ENCODE measurements at regions not wholly inside any gene's neighbourhood (a gene's known extent, or its start where the extent isn't known, plus 50 kb on each side); places are given as distances from the start of the nearest gene placed in this dataset.

DNA sequence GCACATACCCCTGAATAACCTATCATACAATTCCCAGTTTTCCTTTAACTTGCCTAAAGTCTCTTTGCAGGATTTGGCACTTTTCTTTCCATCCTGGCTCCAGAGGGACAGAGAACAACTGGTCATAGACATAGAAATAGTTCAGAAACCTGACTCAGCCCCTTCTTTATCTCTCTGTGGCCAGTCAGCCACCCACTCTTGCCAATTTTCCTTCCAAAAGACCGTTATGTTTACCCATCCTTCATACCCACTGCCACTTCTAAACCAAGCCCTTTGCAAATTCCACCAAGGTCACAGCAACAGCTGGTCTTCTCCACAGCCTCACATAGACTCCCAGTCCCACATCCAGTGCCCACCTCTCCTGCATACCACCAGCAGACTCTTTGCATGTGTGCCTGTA, 127.2 kb upstream of the FGGY start:
- TF ChIP-seq POLR2AphosphoS5 (IDR thresholded peaks at IDR 0.05) (no peak), POLR2A (IDR thresholded peaks at IDR 0.05) (no peak)
- TF ChIP-seq, protein P1, sequence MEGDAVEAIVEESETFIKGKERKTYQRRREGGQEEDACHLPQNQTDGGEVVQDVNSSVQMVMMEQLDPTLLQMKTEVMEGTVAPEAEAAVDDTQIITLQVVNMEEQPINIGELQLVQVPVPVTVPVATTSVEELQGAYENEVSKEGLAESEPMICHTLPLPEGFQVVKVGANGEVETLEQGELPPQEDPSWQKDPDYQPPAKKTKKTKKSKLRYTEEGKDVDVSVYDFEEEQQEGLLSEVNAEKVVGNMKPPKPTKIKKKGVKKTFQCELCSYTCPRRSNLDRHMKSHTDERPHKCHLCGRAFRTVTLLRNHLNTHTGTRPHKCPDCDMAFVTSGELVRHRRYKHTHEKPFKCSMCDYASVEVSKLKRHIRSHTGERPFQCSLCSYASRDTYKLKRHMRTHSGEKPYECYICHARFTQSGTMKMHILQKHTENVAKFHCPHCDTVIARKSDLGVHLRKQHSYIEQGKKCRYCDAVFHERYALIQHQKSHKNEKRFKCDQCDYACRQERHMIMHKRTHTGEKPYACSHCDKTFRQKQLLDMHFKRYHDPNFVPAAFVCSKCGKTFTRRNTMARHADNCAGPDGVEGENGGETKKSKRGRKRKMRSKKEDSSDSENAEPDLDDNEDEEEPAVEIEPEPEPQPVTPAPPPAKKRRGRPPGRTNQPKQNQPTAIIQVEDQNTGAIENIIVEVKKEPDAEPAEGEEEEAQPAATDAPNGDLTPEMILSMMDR (IDR thresholded peaks at IDR 0.05 in 8 of 11, conservative IDR thresholded peaks at IDR 0.05 in 3 of 11), result no peak
- no peaks in the 10 kb centered on the region for H3K36me3 ChIP-seq
- DNase-seq, result no peak
- H3K27ac ChIP-seq, result no peak overlapping the region
- no peaks in the 10 kb centered on the region for H3K27me3 ChIP-seq (replicated peaks in 1 of 7)
- no peaks in the 10 kb centered on the region for H3K9me3 ChIP-seq
- no peak overlapping the region for H3K4me3 ChIP-seq
- peaks cover 0 to 6% (median 2%) of the 10 kb centered on the region in 6 donors for H3K4me1 ChIP-seq
- 37 to 67% (median 56%) methylated on average over 1 of the region's 1 CpG for WGBS, 5 donors
- intact Hi-C loops (cut with DNase I; ENCODE audit: low total_unique reads), result no loop called here

DNA sequence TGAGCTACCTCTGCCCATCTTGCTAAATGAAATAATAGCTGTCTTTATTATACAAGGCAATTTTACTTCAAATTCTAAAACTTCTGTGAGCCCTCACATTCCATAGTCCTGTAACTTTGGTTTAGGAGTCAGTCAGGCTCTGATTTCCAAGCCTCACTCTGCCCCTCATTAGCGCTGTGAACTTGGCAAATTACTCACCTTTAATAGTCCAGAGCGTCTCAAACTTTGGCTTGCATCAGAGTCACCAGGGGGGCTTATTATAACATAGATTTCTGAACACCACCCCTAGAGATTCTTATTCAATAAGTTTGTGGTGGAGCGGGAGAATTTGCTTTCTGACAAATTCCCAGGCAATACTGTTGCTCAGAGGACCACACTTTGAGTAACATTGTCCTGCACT, 126.2 kb upstream of the FGGY start:
- intact Hi-C loops (cut with DNase I; ENCODE audit: low total_unique reads), result no loop called here
- DNase-seq, result no peak
- no peak overlapping the region for H3K4me3 ChIP-seq
- H3K9me3 ChIP-seq, result no peaks in the 10 kb centered on the region
- peaks cover 0 to 6% (median 2%) of the 10 kb centered on the region in 6 donors for H3K4me1 ChIP-seq
- TF ChIP-seq POLR2A (IDR thresholded peaks at IDR 0.05) (no peak), POLR2AphosphoS5 (IDR thresholded peaks at IDR 0.05) (no peak)
- TF ChIP-seq, protein P1 (IDR thresholded peaks at IDR 0.05 in 8 of 11, conservative IDR thresholded peaks at IDR 0.05 in 3 of 11), result no peak
- H3K27ac ChIP-seq, result no peak overlapping the region
- no peaks in the 10 kb centered on the region for H3K36me3 ChIP-seq
- no peaks in the 10 kb centered on the region for H3K27me3 ChIP-seq (replicated peaks in 1 of 7)
- 91 to 96% (median 92%) methylated on average over 3 of the region's 3 CpGs for WGBS, 5 donors

DNA sequence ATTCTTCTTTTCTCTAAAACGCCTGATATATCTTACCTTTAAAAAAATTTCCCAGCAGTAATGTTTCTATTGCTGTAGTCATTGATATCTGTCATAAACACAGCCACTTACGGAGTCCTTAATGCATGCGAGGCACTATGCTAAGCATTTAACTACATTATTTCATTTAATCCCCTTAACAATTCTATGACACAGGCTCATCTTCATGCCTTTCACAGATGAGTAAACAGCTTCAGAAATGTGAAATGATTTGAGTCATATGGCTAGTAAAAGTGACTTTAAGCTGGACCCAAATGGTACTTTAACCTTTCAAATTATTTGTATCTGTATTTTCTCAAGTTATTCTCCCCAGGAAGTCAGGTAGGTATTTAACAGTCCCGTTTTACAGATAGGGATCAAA, 125.1 kb upstream of the FGGY start:
- H3K27ac ChIP-seq, result no peak overlapping the region
- H3K36me3 ChIP-seq, result no peaks in the 10 kb centered on the region
- H3K9me3 ChIP-seq, result no peaks in the 10 kb centered on the region
- intact Hi-C loops (cut with DNase I; ENCODE audit: low total_unique reads), result no loop called here
- 81 to 87% (median 83%) methylated on average over 4 of the region's 4 CpGs for WGBS, 5 donors
- DNase-seq, result no peak
- no peak overlapping the region for H3K4me3 ChIP-seq
- TF ChIP-seq POLR2AphosphoS5 (IDR thresholded peaks at IDR 0.05) (no peak), POLR2A (IDR thresholded peaks at IDR 0.05) (no peak)
- TF ChIP-seq, protein P1 (IDR thresholded peaks at IDR 0.05 in 8 of 11, conservative IDR thresholded peaks at IDR 0.05 in 3 of 11), result no peak
- peaks cover 0 to 6% (median 2%) of the 10 kb centered on the region in 6 donors for H3K4me1 ChIP-seq
- H3K27me3 ChIP-seq (replicated peaks in 1 of 7), result no peaks in the 10 kb centered on the region

DNA sequence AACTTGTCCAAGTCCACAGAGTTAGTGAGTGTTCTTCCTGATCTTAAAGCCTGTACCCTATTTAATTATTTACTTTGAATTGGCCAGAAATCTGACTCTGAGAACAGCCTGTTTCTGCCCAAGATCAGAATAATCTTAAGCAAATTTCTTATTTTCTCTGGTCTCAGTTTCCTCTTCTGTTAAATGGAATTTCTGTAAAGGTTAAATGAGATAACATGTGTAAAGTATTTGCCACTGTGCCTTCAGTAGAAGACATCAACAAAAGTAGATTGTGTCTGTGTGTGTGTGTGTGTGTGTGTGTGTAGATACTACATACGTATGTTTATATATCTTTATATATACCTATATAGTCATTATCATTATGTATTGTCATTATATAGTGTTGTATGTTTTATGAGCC, 124.2 kb upstream of the FGGY start:
- H3K9me3 ChIP-seq, result no peaks in the 10 kb centered on the region
- H3K4me3 ChIP-seq, result no peak overlapping the region
- peaks cover 0 to 6% (median 2%) of the 10 kb centered on the region in 6 donors for H3K4me1 ChIP-seq
- TF ChIP-seq, protein P1 (IDR thresholded peaks at IDR 0.05 in 8 of 11, conservative IDR thresholded peaks at IDR 0.05 in 3 of 11), result no peak
- TF ChIP-seq POLR2A (IDR thresholded peaks at IDR 0.05) (no peak), POLR2AphosphoS5 (IDR thresholded peaks at IDR 0.05) (no peak)
- 87 to 100% (median 90%) methylated on average over 1 of the region's 1 CpG for WGBS, 5 donors
- DNase-seq, result no peak
- intact Hi-C loops (cut with DNase I; ENCODE audit: low total_unique reads), result no loop called here
- H3K27ac ChIP-seq, result no peak overlapping the region
- no peaks in the 10 kb centered on the region for H3K27me3 ChIP-seq (replicated peaks in 1 of 7)
- H3K36me3 ChIP-seq, result no peaks in the 10 kb centered on the region

Data from spleen (tissue), 11 donors.